ENCODE measurements at regions not wholly inside any gene's neighbourhood (a gene's known extent, or its start where the extent isn't known, plus 50 kb on each side); places are given as distances from the start of the nearest gene placed in this dataset.

GRCh38 chr12:75814851-75815754, 216.5 kb downstream of the PHLDA1 start:
- Histone ChIP-seq H3K27ac (peak overlapping the region; percentile 71), H3K27me3 (no peaks in the 10 kb centered on the region), H3K9me3 (no peaks in the 10 kb centered on the region), H3K4me3 (no peak overlapping the region), H3K4me1 (peaks cover 36% of the 10 kb centered on the region), H3K36me3 (no peaks in the 10 kb centered on the region)
- DNase-seq (ENCODE audit: extremely low spot score in 2 of 2), result no peak
- TF ChIP-seq POLR2A (IDR thresholded peaks at IDR 0.05), result no peak
- no peak for TF ChIP-seq CTCF (IDR thresholded peaks at IDR 0.05)
- no peak for TF ChIP-seq POLR2AphosphoS5 (IDR thresholded peaks at IDR 0.05; ENCODE audit: insufficient read depth in 1 of 2, low read depth in 1 of 2)
- intact Hi-C loops (cut with DNase I), result no loop called here

GRCh38 chr12:75813072-75813471, 218.5 kb downstream of the PHLDA1 start:
- no peaks in the 10 kb centered on the region for H3K9me3 ChIP-seq
- H3K27ac ChIP-seq, result peak overlapping the region; percentile 74
- intact Hi-C loops (cut with DNase I), result no loop called here
- no peaks in the 10 kb centered on the region for H3K36me3 ChIP-seq
- no peaks in the 10 kb centered on the region for H3K27me3 ChIP-seq
- TF ChIP-seq POLR2A (IDR thresholded peaks at IDR 0.05) (no peak), CTCF (IDR thresholded peaks at IDR 0.05) (no peak), POLR2AphosphoS5 (IDR thresholded peaks at IDR 0.05; ENCODE audit: insufficient read depth in 1 of 2, low read depth in 1 of 2) (no peak)
- no peak overlapping the region for H3K4me3 ChIP-seq
- no peak for DNase-seq (ENCODE audit: extremely low spot score in 2 of 2)
- H3K4me1 ChIP-seq, result peaks cover 33% of the 10 kb centered on the region

- H3K4me1 ChIP-seq, result peaks cover 33% of the 10 kb centered on the region
- H3K27me3 ChIP-seq, result no peaks in the 10 kb centered on the region
- TF ChIP-seq CTCF (IDR thresholded peaks at IDR 0.05) (no peak), POLR2AphosphoS5 (IDR thresholded peaks at IDR 0.05; ENCODE audit: insufficient read depth in 1 of 2, low read depth in 1 of 2) (no peak), POLR2A (IDR thresholded peaks at IDR 0.05) (no peak)
- no peaks in the 10 kb centered on the region for H3K9me3 ChIP-seq
- peak overlapping the region; percentile 74 for H3K27ac ChIP-seq
- no peak overlapping the region for H3K4me3 ChIP-seq
- no peak for DNase-seq (ENCODE audit: extremely low spot score in 2 of 2)
- no peaks in the 10 kb centered on the region for H3K36me3 ChIP-seq
- intact Hi-C loops (cut with DNase I), result no loop called here
Observed at GRCh38 chr12:75812271-75813018, 219.1 kb downstream of the PHLDA1 start.

- no peaks in the 10 kb centered on the region for H3K27me3 ChIP-seq
- intact Hi-C loops (cut with DNase I), result no loop called here
- H3K4me1 ChIP-seq, result peaks cover 15% of the 10 kb centered on the region
- no peaks in the 10 kb centered on the region for H3K36me3 ChIP-seq
- DNase-seq (ENCODE audit: extremely low spot score in 2 of 2), result no peak
- no peaks in the 10 kb centered on the region for H3K9me3 ChIP-seq
- TF ChIP-seq POLR2A (IDR thresholded peaks at IDR 0.05) (no peak), CTCF (IDR thresholded peaks at IDR 0.05) (no peak), POLR2AphosphoS5 (IDR thresholded peaks at IDR 0.05; ENCODE audit: insufficient read depth in 1 of 2, low read depth in 1 of 2) (no peak)
- H3K4me3 ChIP-seq, result no peak overlapping the region
- no peak overlapping the region for H3K27ac ChIP-seq
Observed at GRCh38 chr12:75809746-75810145, 221.8 kb downstream of the PHLDA1 start.

All from vagina (tissue), 2 donors.